Non-pigmented ciliary epithelial cell (primary cell): ENCODE measurements at regions not wholly inside any gene's neighbourhood (a gene's known extent, or its start where the extent isn't known, plus 50 kb on each side); places are given as distances from the start of the nearest gene placed in this dataset.

Experiments used
- DNase-seq: peaks from one replicate; pipeline ENCODE4 v3.0.0-alpha.2; 2010; ENCODE audit warnings: low read depth

DNA sequence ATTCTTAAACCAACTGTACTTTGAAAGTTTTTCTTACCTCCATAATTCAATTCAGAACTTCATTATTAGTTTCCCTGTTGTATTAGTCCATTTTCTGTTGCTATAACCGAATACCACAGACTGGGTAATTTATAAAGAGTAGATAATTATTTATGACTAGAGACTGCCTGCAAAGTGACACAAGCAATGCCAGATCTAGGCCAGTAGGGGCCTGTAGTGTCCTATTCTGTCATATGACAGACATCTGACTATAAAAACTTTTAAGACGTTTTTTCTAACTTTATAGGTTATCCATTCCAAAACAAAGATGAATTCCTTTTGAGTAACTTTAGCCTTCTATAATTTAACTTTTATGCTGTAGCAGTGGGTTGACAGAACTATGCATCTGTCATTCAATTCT, 2783.8 kb downstream of the PCDH9 start:
- DNase-seq: no peak

DNA sequence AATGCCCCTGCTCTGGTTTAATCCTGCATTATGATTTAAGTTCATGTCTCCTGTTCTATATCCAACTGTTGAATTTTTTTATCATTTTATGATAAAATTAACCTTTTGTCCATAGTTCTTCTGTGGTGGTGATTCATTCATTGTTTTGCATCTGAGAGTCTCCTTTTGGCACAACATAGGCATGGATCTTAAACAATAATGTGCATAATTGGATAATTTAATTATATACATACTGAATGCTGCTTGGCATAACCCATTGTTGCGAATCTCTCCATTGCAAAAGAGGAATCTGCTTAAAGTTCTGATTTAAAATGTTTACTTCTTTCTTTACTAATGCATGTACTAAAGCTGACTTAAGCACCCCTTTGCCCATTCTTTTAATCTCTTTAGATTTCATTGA, 2788.4 kb downstream of the PCDH9 start:
- no peak for DNase-seq

DNA sequence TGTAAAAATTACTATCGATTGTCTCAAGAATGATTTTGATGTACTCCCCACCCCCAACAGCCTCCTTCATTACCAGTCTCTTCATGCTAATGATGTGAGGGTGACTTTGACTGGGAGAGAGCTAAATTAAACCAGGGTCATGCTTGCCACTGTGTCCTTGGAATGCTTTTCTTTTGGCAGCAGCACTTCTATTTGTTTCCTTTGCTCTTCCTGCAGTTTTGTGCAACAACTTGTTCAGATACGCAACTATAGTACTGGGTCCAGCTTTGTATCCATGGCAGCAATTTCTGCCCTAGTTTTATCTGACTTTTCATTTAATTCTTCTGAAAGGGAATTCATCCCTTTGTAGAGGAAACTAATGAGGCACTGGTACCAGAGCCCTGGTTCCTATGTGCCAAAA, 2792.1 kb downstream of the PCDH9 start:
- no peak for DNase-seq

DNA sequence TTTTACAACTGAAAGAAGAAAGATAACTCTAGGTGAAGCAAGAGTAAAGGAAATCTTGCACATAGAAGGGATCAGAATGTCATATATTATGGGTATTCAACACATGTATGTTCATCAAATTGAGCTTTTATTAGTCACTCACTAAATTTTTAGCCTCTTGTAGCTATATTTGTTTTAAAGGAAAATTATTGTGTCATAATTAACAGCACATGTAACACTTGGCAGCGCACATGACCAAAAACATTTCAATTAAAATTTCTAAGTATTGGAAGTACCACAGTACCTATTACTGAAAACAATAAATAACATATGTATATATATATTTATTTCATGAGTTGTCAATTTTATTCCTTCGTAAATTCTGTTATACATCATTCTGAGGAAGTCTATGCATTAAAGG, 2800.4 kb downstream of the PCDH9 start:
- no peak for DNase-seq

DNA sequence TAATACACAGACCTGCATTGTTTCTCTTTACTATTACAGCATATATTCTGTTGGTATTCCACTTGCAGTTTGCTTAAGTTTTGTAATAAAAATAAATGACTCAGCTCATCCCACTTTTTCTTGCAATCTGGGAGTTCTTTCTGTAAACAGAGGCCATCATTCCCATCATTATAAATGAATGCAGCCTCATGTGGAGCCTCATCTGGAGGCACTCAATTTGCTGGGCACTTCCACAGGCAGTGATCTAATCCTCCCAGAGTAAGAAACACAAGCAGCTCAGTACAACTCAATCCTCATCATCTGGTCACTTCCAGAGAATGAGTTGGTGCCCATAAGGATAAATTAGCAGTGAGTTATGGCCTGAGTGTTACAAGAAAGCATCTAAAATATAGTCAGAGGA, 2801.9 kb downstream of the PCDH9 start:
- no peak for DNase-seq

DNA sequence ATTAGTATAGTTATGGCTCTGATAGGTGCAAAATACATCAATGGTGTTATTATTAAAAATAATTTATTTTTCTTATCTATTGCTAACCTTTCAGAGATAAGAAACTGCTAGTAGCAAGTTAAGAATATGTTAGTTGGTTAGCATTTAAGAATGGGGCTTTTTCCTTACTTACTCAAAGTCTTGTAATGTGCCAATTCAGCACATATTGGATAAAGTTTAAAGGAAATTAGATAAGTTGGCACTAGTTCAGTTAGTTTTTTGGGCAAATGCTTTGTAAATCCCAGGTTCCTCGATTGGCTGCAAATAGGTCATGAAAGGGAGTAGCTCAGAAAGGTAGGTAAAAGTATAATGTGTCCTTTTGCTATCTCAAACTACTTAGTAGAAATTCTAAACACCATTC, 2806.7 kb downstream of the PCDH9 start:
- no peak for DNase-seq

DNA sequence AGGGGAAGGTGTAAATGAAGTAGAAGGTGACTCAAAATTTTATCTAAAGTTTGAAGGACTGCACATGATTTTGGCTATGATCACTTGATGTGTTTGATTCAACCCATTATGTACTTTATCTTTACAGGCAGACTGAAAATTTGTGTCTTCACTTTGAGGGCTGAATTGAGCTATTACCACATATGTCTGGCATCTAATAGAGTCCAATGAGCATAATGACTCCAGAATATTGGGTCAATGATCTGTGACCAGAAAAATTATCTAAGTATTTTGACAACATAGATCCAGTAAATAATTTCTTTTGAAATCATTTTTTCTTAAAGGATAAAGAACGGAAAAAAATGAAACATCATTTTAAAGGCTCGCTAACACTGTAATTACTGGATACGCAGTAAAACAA, 2810.0 kb downstream of the PCDH9 start:
- no peak for DNase-seq

DNA sequence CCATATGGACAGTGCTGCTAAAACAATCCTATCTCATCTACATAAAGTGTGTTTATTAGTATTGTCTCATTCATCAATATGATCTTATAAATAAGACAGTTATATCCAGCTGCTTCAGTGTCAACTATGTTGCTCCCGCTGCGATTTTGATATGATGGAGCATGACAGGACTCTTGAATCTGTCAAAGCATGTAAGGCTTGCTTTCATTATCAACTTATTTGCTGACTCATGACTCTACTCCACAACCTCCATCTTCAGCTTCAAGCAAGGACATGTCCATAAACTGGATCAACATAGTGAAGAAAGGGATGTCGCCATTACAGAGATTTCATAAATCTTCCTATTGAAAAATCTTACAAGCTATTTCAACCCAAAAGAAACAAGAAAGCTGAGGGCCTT, 2812.6 kb downstream of the PCDH9 start:
- no peak for DNase-seq

DNA sequence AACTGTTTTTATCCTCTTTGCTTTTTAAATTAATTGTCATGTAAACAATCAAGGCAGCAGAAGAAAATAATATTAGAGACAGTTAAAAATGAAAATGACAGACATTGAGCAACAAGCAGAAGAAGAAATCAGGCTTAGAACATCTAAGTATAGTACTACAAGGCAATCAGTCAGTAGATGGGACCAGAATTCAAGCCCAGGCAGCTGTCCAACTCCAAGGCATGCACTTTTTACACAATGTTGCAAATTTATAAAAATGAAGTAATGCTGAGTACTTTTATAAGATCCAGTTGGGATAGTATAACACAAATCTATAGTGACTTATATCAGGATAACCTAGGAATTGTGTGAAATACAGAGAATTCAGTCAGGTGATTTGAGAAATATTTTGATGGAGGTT, 2815.8 kb downstream of the PCDH9 start:
- no peak for DNase-seq

DNA sequence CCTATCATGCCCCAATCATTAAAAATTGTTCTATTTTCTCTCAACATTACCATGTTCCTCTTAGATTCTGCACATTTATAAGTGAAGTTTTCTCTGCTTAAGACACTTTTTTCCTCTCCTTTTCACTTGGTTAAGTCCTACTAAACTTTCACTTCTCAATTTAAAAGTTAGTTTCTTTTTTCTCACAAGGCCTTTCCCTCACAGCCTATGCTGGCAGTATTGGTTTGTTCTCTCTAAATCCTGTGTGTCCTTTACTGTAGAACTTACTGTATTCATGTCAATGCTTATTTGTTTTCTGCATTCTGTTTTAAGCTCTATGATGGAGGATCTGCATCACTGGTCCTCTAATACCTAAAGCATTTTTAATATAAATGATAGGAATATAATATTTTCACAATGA, 2816.6 kb downstream of the PCDH9 start:
- DNase-seq: no peak

DNA sequence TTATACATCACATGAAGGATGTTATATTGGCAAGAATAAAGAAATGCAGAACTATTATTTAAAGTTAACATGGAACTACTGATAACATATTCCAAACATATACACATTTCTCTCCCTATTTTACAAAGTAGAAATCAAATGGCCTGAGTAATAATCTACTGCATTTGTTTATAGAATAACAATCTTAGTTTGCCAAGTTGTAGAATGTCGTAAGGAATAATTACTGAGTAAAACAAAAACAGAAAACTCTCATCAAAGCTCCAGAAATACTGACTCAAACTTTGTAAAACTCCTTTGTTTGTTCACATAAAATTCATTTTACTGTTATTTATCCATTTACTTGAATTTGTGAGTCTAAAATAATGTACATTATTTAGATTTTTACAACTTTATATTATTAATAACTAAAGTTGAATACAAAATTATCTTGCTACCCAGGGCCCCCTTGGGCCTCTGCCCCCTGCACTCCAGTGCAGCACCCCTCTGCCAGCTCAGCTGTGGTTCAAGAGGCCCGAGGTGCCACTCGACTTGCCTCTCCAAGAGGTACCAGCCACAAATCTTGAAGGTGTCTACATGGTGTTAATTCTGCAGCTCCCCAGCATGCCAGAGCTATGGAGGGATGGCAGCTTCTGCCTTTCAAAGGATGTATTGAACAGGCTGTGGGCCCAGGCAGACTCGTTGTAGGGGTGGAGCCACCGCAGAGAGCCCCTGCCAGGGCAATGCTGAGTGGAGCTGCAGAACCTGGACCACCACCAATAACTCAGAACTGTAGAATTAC, 2819.7 kb downstream of the PCDH9 start:
- DNase-seq: no peak

DNA sequence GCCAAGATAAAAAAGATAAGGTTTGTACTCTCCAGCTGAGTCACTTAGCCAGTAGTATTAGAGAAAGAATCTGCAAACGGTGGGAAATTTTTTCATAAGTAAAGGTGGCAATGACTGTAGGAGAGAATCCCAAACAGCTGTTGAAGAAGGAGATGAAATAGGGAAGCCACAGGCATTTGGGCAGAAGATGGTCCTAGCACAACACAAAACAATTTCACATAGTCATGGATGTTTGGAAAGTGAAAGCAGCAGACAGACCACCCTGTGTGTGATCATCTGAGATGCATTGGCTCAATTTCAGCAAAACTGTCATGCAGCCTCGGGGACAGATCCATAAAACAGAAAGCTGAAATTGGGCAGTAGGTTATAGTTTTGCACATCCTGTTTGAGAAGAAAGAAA, 2832.4 kb downstream of the PCDH9 start:
- DNase-seq: no peak

DNA sequence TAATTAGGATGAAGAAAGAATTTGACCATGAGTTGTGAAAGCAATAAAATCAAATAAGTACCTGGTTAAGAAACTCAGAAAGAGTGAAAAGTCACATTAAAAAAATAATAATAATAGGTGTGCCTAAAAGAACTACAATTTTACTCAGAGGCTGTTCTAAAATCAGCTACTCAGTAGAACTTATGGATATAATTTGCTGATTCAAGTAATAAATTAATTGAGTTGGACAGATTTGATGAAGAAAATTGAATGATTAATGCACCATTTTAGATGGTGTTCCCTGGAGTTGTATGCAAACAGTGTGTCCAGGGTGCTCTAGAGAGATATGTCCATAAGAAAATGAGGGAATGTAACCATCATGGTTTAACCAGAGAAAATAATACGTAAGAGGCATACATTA, 2852.5 kb downstream of the PCDH9 start:
- no peak for DNase-seq

DNA sequence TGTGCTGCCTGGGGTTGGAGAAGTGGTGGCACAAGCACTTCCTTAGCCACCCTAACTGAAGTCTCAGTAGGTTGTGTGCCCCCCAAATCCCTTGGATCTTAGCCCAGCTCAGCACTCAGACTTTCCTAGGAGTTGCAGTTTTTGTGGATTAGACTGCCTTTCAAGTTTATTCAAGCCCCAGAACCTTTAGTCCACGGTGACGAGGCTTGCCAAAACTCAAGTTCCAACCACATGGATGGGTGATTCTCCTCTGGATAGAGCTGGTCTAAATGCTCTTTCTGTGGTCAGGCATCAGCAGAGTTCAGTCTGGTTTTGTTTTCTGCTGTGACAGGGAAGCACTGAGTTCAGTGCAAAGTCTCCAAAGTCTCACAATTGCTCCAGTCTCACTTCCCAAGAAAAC, 2858.7 kb downstream of the PCDH9 start:
- DNase-seq: no peak

DNA sequence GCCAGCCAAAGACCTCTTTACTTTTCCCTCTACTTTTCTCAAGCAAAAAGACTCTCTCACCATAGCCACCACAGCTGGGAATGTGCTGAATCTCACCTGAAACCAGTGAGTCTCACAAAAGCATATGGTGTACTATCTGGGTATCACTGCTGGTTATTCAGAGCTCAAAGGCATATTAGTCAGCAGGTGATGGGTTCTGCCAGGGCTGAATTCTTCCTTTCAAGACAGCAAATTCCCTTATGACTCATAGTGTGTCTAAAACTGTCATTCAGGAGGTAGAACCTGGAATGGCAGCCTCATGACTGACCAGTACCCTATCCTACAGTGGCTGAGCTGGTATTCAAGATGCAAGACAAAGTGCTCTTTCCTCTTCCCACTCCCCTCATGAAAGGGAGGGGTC, 2859.1 kb downstream of the PCDH9 start:
- DNase-seq: peak; percentile 1

DNA sequence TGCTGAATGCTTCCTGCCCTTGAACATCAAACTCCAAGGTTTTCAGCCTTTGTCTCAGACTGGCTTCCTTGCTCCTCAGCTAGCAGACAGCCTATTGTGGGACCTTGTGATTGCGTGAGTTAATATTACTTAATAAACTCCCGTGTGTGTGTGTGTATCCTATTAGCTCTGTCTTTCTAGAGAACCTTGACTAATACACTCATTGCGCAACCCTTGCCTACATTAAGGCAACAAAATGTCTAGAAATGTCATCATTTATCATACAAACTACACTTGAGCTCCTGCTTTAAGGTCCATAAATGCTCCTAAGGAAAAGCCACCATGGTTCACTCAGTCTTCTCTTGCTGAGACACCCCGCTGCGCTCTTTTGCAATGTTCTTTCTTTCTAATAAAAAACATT, 2861.0 kb downstream of the PCDH9 start:
- no peak for DNase-seq

DNA sequence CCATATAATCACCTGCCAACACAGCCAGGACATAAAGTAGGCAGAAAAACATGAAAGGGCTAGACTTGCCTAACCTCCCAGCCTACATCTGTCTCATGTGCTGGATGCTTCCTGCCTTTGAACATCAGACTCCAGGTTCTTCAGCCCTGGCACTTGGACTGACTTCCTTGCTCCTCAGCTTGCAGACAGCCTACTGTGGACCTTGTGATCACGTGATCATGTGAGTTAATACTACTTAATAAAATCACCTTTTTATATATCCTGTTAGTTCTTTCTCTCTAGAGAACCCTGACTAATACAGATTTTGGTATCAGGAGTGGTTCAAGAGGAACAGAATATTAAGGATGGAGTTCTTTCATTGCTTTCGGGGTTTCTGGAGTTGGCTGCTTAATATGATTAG, 2867.6 kb downstream of the PCDH9 start:
- no peak for DNase-seq

DNA sequence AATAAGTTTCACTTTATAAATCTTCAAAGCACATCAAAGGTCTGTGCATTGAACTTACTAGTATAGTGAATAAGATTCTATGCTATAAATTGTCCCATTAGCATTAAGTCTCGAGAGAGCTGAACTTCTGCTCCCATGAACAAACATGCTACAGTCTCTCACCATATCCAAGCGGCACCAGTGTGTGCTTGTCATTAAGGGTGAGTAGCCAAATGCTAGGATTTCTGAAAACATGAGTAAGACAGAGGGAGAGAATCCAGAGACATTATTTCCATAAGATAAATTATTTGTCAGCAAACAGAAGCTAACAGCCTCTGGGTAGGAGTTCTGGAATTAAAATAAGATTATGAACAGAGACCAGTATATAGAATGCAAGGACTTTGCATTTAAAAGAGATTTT, 2882.5 kb downstream of the PCDH9 start:
- DNase-seq: no peak

DNA sequence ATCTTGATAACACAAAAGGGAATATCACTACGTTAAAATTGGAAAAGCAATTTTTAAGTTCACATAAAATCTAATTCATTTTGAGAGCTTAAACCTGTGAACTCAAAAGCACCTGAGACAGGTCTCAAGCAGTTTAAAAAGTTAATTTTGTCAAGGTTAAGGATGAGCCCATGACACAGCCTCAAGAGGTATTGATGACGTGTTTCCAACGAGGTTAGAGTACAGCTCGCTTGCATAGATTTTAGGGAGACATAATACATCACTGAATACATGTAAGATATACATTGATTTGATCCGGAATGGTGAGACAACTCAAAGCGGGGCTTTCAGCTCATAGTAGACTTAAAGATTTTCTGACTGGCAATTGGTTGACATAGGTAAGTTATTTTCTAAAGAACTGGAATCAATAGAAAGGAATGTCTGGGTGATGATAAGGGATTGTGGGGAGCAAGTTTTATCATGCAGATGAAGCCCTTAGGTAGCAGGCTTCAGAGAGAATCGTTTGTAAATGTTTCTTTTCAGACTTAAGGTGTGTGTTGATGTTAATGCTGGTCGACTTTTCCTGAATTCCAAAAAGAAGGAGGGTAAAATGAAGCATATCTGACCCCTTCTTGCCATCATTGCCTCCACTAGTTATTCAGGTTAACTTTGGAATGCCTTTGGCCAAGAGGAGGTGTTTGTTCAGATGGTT, 2890.6 kb downstream of the PCDH9 start:
- DNase-seq: no peak

DNA sequence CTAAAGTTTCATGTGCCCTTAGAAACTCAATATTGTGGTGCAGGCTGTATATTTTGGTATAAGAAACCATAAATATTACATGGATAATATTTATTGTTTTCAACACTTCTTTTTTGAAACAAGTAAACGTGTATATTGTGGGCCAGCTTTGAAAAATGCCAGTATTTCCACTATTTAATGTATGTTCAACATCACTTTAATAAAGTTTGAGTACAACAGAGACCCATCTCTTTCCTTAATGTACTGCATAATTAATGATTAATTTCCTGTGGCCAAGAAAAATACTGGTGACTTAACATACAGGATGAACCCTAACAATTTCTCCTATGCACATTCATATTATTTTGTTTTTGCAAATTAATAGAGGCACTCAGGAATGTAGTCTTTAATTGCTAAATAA, 2891.5 kb downstream of the PCDH9 start:
- no peak for DNase-seq

DNA sequence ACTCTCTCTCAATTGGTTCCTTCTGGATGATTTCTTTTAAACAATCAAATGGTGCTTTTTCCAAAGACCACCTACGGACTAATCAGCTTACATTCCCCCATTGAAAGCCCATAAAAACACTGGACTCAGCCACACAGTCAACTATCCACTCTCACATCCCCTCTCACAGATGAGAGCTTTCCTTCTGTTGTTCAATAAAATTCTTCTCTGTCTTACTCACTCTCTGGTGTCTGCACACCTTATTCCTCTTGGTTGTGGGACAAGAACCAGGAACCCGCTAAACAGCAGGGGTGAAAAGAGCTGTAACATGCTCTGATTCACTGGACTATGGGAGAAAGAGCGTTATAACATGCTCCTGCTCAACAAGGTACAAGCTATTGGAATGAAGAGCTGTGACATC, 2896.2 kb downstream of the PCDH9 start:
- DNase-seq: no peak

DNA sequence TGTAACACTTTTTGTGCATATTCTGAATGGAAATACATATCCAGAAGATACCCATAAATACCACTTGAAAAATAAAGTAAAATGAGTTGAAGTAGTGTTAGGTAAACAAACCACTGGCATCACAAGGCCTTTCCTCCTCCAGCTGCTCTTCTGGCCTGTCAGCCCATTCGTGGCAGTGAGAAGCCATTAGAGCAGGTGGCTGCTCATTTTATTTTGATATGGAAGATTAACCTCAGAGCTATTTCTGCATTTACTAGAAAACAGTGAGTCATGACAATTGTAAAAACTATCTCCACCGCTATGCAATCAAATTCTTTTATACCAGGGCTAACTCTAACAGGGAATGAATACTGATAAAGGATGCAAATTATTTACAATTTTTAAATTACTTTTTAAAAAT, 2898.1 kb downstream of the PCDH9 start:
- no peak for DNase-seq

DNA sequence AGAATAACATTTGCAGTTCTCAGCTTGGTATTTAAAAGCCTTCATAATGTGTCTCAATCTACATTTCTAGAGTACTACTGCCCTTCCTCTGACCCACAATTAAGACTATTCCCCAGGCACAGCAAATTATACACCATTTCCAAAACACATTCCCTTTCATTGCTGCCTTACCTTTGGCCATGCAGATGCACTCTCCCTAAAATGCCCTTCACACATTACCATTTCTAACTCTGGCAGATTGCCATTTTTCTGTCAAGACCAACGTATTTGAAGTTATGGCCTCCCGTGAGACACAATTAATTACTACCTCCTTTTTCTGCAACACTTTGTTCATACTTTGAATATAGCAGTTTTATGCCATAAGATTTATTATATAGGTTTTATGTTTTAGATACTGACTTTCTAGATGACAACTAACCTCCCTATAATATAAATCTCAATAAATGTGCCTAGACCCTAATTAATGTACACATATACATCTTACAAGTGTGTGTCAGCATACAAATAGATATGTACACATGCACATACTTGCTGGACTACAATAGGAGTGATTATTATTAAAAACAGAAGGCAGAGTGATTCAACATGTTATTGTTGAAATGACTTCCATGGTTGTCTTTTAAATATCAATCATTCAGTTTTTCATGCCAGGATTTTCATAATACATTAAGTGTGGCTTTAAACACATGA, 2902.5 kb downstream of the PCDH9 start:
- no peak for DNase-seq
